ENCODE measurements at regions not wholly inside any gene's neighbourhood (a gene's known extent, or its start where the extent isn't known, plus 50 kb on each side); places are given as distances from the start of the nearest gene placed in this dataset.

DNA sequence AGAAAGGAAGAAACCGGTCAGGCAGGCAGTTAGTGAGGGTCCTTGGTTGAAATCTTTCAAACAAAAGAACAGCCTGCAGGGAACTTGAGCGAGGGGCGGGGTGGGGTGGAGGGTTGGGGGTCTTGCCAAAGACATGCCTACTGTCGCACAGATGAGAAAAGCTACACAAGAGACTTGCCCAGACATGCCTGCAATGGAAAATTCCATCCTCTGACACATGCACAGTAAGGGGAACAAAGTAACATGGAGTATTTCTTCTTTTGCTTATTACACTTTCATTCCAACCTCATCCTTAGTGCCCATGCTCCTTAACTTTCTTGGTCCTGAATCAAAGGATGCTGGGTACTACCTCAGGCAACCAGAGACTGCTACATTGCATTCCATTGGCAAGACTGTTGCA, 1491.2 kb downstream of the STIM2 start:
- Histone ChIP-seq H3K4me3 (replicated peaks; ENCODE audit: insufficient read depth, low read length) (no peak overlapping the region), H3K27me3 (ENCODE audit: insufficient read depth, poor library complexity, severe bottlenecking) (no peaks in the 10 kb centered on the region), H3K27ac (replicated peaks) (no peak overlapping the region)
- DNase-seq (ENCODE audit: low read depth in 1 of 2, low spot score in 1 of 2): no peak
- TF ChIP-seq SPI1 (IDR thresholded peaks at IDR 0.05; ENCODE audit: borderline replicate concordance, low read depth) (no peak), POLR2AphosphoS5 (IDR thresholded peaks at IDR 0.05; ENCODE audit: low read depth) (no peak), GABPA (IDR thresholded peaks at IDR 0.05; ENCODE audit: low read depth) (no peak)
- TF ChIP-seq, protein P1, sequence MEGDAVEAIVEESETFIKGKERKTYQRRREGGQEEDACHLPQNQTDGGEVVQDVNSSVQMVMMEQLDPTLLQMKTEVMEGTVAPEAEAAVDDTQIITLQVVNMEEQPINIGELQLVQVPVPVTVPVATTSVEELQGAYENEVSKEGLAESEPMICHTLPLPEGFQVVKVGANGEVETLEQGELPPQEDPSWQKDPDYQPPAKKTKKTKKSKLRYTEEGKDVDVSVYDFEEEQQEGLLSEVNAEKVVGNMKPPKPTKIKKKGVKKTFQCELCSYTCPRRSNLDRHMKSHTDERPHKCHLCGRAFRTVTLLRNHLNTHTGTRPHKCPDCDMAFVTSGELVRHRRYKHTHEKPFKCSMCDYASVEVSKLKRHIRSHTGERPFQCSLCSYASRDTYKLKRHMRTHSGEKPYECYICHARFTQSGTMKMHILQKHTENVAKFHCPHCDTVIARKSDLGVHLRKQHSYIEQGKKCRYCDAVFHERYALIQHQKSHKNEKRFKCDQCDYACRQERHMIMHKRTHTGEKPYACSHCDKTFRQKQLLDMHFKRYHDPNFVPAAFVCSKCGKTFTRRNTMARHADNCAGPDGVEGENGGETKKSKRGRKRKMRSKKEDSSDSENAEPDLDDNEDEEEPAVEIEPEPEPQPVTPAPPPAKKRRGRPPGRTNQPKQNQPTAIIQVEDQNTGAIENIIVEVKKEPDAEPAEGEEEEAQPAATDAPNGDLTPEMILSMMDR (IDR thresholded peaks at IDR 0.05; ENCODE audit: insufficient read depth, low read length): no peak
- TF ChIP-seq, protein P2, sequence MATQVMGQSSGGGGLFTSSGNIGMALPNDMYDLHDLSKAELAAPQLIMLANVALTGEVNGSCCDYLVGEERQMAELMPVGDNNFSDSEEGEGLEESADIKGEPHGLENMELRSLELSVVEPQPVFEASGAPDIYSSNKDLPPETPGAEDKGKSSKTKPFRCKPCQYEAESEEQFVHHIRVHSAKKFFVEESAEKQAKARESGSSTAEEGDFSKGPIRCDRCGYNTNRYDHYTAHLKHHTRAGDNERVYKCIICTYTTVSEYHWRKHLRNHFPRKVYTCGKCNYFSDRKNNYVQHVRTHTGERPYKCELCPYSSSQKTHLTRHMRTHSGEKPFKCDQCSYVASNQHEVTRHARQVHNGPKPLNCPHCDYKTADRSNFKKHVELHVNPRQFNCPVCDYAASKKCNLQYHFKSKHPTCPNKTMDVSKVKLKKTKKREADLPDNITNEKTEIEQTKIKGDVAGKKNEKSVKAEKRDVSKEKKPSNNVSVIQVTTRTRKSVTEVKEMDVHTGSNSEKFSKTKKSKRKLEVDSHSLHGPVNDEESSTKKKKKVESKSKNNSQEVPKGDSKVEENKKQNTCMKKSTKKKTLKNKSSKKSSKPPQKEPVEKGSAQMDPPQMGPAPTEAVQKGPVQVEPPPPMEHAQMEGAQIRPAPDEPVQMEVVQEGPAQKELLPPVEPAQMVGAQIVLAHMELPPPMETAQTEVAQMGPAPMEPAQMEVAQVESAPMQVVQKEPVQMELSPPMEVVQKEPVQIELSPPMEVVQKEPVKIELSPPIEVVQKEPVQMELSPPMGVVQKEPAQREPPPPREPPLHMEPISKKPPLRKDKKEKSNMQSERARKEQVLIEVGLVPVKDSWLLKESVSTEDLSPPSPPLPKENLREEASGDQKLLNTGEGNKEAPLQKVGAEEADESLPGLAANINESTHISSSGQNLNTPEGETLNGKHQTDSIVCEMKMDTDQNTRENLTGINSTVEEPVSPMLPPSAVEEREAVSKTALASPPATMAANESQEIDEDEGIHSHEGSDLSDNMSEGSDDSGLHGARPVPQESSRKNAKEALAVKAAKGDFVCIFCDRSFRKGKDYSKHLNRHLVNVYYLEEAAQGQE (IDR thresholded peaks at IDR 0.05; ENCODE audit: insufficient replicate concordance, low read depth): no peak

DNA sequence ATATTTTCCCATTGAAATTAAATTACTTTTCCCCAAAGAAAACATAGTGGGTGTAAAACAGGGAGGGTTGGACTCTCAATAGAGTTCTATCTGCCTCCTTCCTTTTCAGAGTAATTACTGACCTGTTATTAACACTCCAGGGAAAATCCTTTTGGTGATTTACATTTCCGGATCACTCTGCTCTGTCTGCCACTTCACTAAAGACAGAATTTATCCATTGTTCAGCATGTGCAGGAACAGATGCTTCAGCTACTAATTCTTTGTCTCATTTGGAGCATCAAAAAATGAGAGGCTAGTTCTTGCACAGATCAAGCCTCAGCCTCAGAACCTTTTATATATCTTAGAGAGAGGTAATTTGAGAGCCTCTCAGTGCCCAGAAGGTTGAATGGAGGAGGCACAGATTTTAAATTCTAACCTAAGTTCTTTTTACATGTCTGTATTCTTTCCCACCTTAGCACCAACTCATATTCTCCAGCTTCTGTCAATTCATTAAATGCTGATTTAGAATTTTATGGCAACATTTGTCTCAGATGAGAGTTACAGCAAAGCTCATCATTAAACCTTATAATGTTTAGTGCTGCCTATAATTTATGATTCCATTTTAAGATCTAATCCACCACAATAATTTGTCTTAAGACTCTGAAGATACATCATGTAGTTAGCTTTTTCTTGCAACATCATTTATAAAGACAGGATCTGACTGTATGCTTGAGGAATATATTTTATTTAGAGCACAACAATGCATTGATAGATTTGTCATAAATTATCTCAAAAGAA, 1494.4 kb downstream of the STIM2 start:
- no peak for DNase-seq (ENCODE audit: low read depth in 1 of 2, low spot score in 1 of 2)
- TF ChIP-seq GABPA (IDR thresholded peaks at IDR 0.05; ENCODE audit: low read depth): no peak
- no peaks in the 10 kb centered on the region for H3K27me3 ChIP-seq (ENCODE audit: insufficient read depth, poor library complexity, severe bottlenecking)
- no peak overlapping the region for H3K27ac ChIP-seq (replicated peaks)
- no peak overlapping the region for H3K4me3 ChIP-seq (replicated peaks; ENCODE audit: insufficient read depth, low read length)

DNA sequence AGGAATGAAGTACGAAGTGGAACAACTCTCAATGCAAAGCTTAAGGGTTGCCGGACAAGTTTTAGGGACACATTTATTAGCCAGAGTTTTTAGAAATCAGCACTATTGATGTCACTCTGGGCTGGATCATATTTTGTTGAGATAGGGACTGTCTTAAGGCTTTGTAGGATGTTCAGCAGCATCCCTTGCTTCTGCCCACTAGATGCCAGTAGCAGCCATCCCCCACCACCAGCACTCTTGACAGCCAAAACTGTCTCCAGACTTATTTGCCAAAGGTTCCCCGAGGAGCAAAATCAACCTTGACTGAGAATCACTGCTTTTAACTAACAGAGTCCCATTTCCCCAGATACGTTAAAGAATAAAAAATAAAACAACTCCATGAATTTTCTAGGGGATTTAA, 1497.3 kb downstream of the STIM2 start:
- TF ChIP-seq GABPA (IDR thresholded peaks at IDR 0.05; ENCODE audit: low read depth): no peak
- TF ChIP-seq, protein P2 (IDR thresholded peaks at IDR 0.05; ENCODE audit: insufficient replicate concordance, low read depth): no peak
- TF ChIP-seq, protein P1 (IDR thresholded peaks at IDR 0.05; ENCODE audit: insufficient read depth, low read length): no peak
- no peak for TF ChIP-seq SPI1 (IDR thresholded peaks at IDR 0.05; ENCODE audit: borderline replicate concordance, low read depth)
- no peak for TF ChIP-seq POLR2AphosphoS5 (IDR thresholded peaks at IDR 0.05; ENCODE audit: low read depth)
- DNase-seq (ENCODE audit: low read depth in 1 of 2, low spot score in 1 of 2): no peak
- H3K4me3 ChIP-seq (replicated peaks; ENCODE audit: insufficient read depth, low read length): no peak overlapping the region
- no peak overlapping the region for H3K27ac ChIP-seq (replicated peaks)
- no peaks in the 10 kb centered on the region for H3K27me3 ChIP-seq (ENCODE audit: insufficient read depth, poor library complexity, severe bottlenecking)

DNA sequence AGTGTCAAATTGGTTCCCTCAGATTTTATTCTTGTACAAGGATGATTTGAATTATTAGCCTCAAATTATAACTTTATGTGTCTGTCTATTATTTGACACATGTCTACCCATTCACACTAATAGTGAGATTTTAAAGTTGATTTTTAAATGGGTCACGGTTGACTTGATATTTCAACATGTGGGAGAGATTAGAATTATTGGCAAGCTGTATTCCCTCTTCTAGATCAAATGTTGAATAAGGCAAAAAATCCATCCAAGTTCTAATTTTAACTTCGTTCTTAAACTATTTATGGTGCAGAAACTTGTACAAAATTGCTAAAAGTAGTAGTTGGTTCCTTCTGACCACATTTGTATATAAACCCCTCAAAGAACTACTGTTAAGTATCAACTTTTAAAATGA, 1498.0 kb downstream of the STIM2 start:
- no peak overlapping the region for H3K4me3 ChIP-seq (replicated peaks; ENCODE audit: insufficient read depth, low read length)
- no peak overlapping the region for H3K27ac ChIP-seq (replicated peaks)
- TF ChIP-seq SPI1 (IDR thresholded peaks at IDR 0.05; ENCODE audit: borderline replicate concordance, low read depth): no peak
- no peak for TF ChIP-seq GABPA (IDR thresholded peaks at IDR 0.05; ENCODE audit: low read depth)
- TF ChIP-seq, protein P1 (IDR thresholded peaks at IDR 0.05; ENCODE audit: insufficient read depth, low read length): no peak
- TF ChIP-seq, protein P2 (IDR thresholded peaks at IDR 0.05; ENCODE audit: insufficient replicate concordance, low read depth): no peak
- TF ChIP-seq POLR2AphosphoS5 (IDR thresholded peaks at IDR 0.05; ENCODE audit: low read depth): no peak
- no peaks in the 10 kb centered on the region for H3K27me3 ChIP-seq (ENCODE audit: insufficient read depth, poor library complexity, severe bottlenecking)
- no peak for DNase-seq (ENCODE audit: low read depth in 1 of 2, low spot score in 1 of 2)

Data from HL-60 (cell line).